T-cell (primary cell): ENCODE measurements at regions not wholly inside any gene's neighbourhood (a gene's known extent, or its start where the extent isn't known, plus 50 kb on each side); places are given as distances from the start of the nearest gene placed in this dataset.
"Not testable (repeated sequence)": the region's sequence is repeated elsewhere in the genome, so short reads cannot be mapped to it uniquely, and the experiment has no call there.

Source experiments
- ATAC-seq, 4 experiments: fragments of 200-7000 bp in 3 of 4; fragments of 150-1000 bp in 1 of 4; cut with Tn5 transposase; replicated peaks in 1 of 4; 1 replicate in 3 of 4; 2 replicates in 1 of 4; pipeline ENCODE4 v1.10.0; 2021; ENCODE audit warnings: moderate library complexity in 3 of 4, mild to moderate bottlenecking in 2 of 4, moderate number of reproducible peaks in 1 of 4
- CTCF ChIA-PET, 2 donors: fragments of 300-600 bp; sonication (Branson Sonifier 250); formaldehyde crosslinking; loops; one replicate each; lab custom pipeline; 2022; ENCODE audit warnings: antibody characterized with exemption in 2 of 2; lab: Charles Lee
- POLR2A ChIA-PET, 2 donors: fragments of 300-600 bp; sonication (Branson Sonifier 250); formaldehyde crosslinking; loops; one replicate each; lab custom pipeline; 2022; ENCODE audit warnings: antibody characterized with exemption in 2 of 2; lab: Charles Lee
- DNase-seq, 35 experiments: peaks; one replicate each; pipeline versions ENCODE4 v3.0.0 to v3.0.0-alpha.2; 2013 to 2023
- H3K27ac ChIP-seq: one replicate; pipeline ENCODE4 v1.5.1; 2013; ENCODE audit warnings: low read length
- H3K27me3 ChIP-seq, 2 experiments: replicated peaks in 1 of 2; 1 replicate in 1 of 2; 2 replicates in 1 of 2; pipeline versions ENCODE4 v1.6.1 to v1.7.0; 2013; ENCODE audit warnings: low read length in 1 of 2, mixed read lengths in 1 of 2; ENCODE audit not compliant: control insufficient read depth in 2 of 2, insufficient read depth in 2 of 2; ENCODE audit errors: extremely low read depth in 1 of 2
- H3K36me3 ChIP-seq, 2 donors: 1 replicate in 1 of 2; 2 replicates in 1 of 2; pipeline versions ENCODE4 v1.6.1 to v1.7.0; 2013; ENCODE audit warnings: low read length in 1 of 2; ENCODE audit not compliant: control insufficient read depth in 2 of 2, insufficient read depth in 1 of 2; ENCODE audit errors: extremely low read depth in 1 of 2
- H3K4me1 ChIP-seq, 2 experiments: 1 replicate in 1 of 2; 2 replicates in 1 of 2; pipeline versions ENCODE4 v1.6.1 to v1.7.0; 2013; ENCODE audit warnings: low read length in 2 of 2, mixed read lengths in 1 of 2; ENCODE audit not compliant: insufficient read depth in 2 of 2, control insufficient read depth in 1 of 2; ENCODE audit errors: extremely low read depth in 1 of 2
- H3K4me3 ChIP-seq, 2 donors: 1 replicate in 1 of 2; 2 replicates in 1 of 2; pipeline versions ENCODE4 v1.5.1 to v1.7.0; 2013; ENCODE audit warnings: mild to moderate bottlenecking in 2 of 2, low read length in 1 of 2, moderate library complexity in 1 of 2; ENCODE audit not compliant: control insufficient read depth in 1 of 2; ENCODE audit errors: extremely low read depth in 1 of 2
- H3K9me3 ChIP-seq: 2 replicates; pipeline ENCODE4 v1.7.0; 2013
- H3K27ac Mint-ChIP-seq, 2 donors: one replicate each; pipeline ENCODE4 v1.8.0; 2020 to 2021; ENCODE audit warnings: mild to moderate bottlenecking in 2 of 2, mixed read lengths in 2 of 2
- H3K27me3 Mint-ChIP-seq, 2 donors: one replicate each; pipeline ENCODE4 v1.8.0; 2021 to 2022; ENCODE audit warnings: mixed read lengths in 2 of 2
- H3K36me3 Mint-ChIP-seq: one replicate; pipeline ENCODE4 v1.8.0; 2021; ENCODE audit warnings: mixed read lengths
- H3K4me1 Mint-ChIP-seq, 3 donors: one replicate each; pipeline ENCODE4 v1.8.0; 2020 to 2022; ENCODE audit warnings: mixed read lengths in 3 of 3, mild to moderate bottlenecking in 1 of 3
- H3K4me3 Mint-ChIP-seq, 3 donors: one replicate each; pipeline ENCODE4 v1.8.0; 2020 to 2022; ENCODE audit warnings: mild to moderate bottlenecking in 3 of 3, mixed read lengths in 3 of 3, moderate library complexity in 3 of 3
- H3K9me3 Mint-ChIP-seq, 3 donors: one replicate each; pipeline ENCODE4 v1.8.0; 2020 to 2022; ENCODE audit warnings: mixed read lengths in 3 of 3
- WGBS: methylation state at CpG from one replicate; pipeline ENCODE4 v1.1.5; 2013; ENCODE audit warnings: missing lambda C conversion rate; ENCODE audit not compliant: insufficient coverage; 5-methylcytosine and 5-hydroxymethylcytosine counted together

GRCh38 chr11:71764695-71765491 lies 68.1 kb upstream of the DEFB108B start:
- H3K4me1 Mint-ChIP-seq, H3K36me3 ChIP-seq, H3K27ac Mint-ChIP-seq, H3K4me1 ChIP-seq, H3K4me3 Mint-ChIP-seq, H3K27ac ChIP-seq, CTCF ChIA-PET, POLR2A ChIA-PET, H3K36me3 Mint-ChIP-seq, H3K4me3 ChIP-seq, ATAC-seq, DNase-seq, H3K9me3 ChIP-seq, H3K9me3 Mint-ChIP-seq: not testable (repeated sequence)
- H3K27me3 ChIP-seq = peaks cover 0 to 13% of the 10 kb centered on the region in 2 experiments
- peaks cover 9 to 13% of the 10 kb centered on the region in 2 donors for H3K27me3 Mint-ChIP-seq
- WGBS = 85% methylated on average over 7 of the region's 20 CpGs

- H3K4me1 Mint-ChIP-seq, H3K36me3 Mint-ChIP-seq, H3K9me3 ChIP-seq, H3K27me3 ChIP-seq, H3K4me3 ChIP-seq, H3K27ac Mint-ChIP-seq, H3K27ac ChIP-seq, H3K9me3 Mint-ChIP-seq, DNase-seq, H3K36me3 ChIP-seq, CTCF ChIA-PET, H3K4me3 Mint-ChIP-seq, POLR2A ChIA-PET, H3K4me1 ChIP-seq, ATAC-seq: not testable (repeated sequence)
- no CpG with 5 or more reads among the region's 5 CpGs for whole genome bisulfite sequencing
- H3K27me3 Mint-ChIP-seq = peaks cover 14% of the 10 kb centered on the region in 2 donors
Measured at GRCh38 chr11:71767016-71767415, 66.0 kb upstream of the DEFB108B start.

GRCh38 chr11:71772193-71772592 lies 60.8 kb upstream of the DEFB108B start:
- H3K9me3 ChIP-seq, DNase-seq, H3K4me3 ChIP-seq, H3K27ac Mint-ChIP-seq, ATAC-seq, H3K36me3 ChIP-seq, H3K4me1 ChIP-seq, H3K36me3 Mint-ChIP-seq, H3K27ac ChIP-seq, POLR2A ChIA-PET, H3K27me3 Mint-ChIP-seq, H3K27me3 ChIP-seq, H3K9me3 Mint-ChIP-seq, H3K4me3 Mint-ChIP-seq, H3K4me1 Mint-ChIP-seq, CTCF ChIA-PET: not testable (repeated sequence)
- 49% methylated on average over 8 of the region's 12 CpGs for WGBS

GRCh38 chr11:71774603-71775222 lies 58.3 kb upstream of the DEFB108B start:
- no peak for DNase-seq
- Histone ChIP-seq H3K9me3 (no peaks in the 10 kb centered on the region), H3K36me3 (no peaks in the 10 kb centered on the region), H3K27me3 (peaks cover 0 to 2% of the 10 kb centered on the region in 2 experiments), H3K27ac (no peak overlapping the region), H3K4me1 (no peaks in the 10 kb centered on the region), H3K4me3 (no peak overlapping the region)
- Mint-ChIP-seq H3K4me1 (no peaks in the 10 kb centered on the region), H3K36me3 (no peaks in the 10 kb centered on the region), H3K27ac (no peak overlapping the region), H3K27me3 (peaks cover 5% of the 10 kb centered on the region in 2 donors), H3K4me3 (no peak overlapping the region), H3K9me3 (no peaks in the 10 kb centered on the region)
- CTCF ChIA-PET = no interaction called here
- 96% methylated on average over 24 of the region's 30 CpGs for WGBS
- POLR2A ChIA-PET = no interaction called here
- no peak for ATAC-seq

- H3K4me3 Mint-ChIP-seq, H3K27me3 ChIP-seq, DNase-seq, CTCF ChIA-PET, H3K27ac Mint-ChIP-seq, H3K4me1 ChIP-seq, H3K4me1 Mint-ChIP-seq, ATAC-seq, H3K27ac ChIP-seq, H3K27me3 Mint-ChIP-seq, POLR2A ChIA-PET, H3K36me3 ChIP-seq, H3K4me3 ChIP-seq, H3K9me3 ChIP-seq, H3K9me3 Mint-ChIP-seq, H3K36me3 Mint-ChIP-seq: not testable (repeated sequence)
- WGBS = no CpG with 5 or more reads among the region's 6 CpGs
Measured at GRCh38 chr11:71780116-71780515, 52.9 kb upstream of the DEFB108B start.

GRCh38 chr11:71780771-71781170 lies 52.2 kb upstream of the DEFB108B start:
- H3K36me3 Mint-ChIP-seq, POLR2A ChIA-PET, H3K4me1 Mint-ChIP-seq, H3K4me3 ChIP-seq, H3K4me1 ChIP-seq, H3K27ac Mint-ChIP-seq, H3K36me3 ChIP-seq, DNase-seq, CTCF ChIA-PET, H3K9me3 ChIP-seq, ATAC-seq, H3K27me3 ChIP-seq, H3K4me3 Mint-ChIP-seq, H3K9me3 Mint-ChIP-seq, H3K27ac ChIP-seq, H3K27me3 Mint-ChIP-seq: not testable (repeated sequence)
- WGBS = no CpG with 5 or more reads among the region's 6 CpGs
